OCI-LY1 (cell line): ENCODE measurements at regions not wholly inside any gene's neighbourhood (a gene's known extent, or its start where the extent isn't known, plus 50 kb on each side); places are given as distances from the start of the nearest gene placed in this dataset.

Experiments
- H2AFZ ChIP-seq: fragments of 200-600 bp; sonication (generic), shearing (Covaris generic); 2 replicates; pipeline ENCODE4 v1.6.0; 2014; ENCODE audit warnings: antibody characterized with exemption, mild to moderate bottlenecking, low read length
- H3F3A ChIP-seq: fragments of 200-600 bp; sonication (generic), shearing (Covaris generic); 2 replicates; pipeline ENCODE4 v1.6.0; 2014; ENCODE audit warnings: mild to moderate bottlenecking, antibody characterized with exemption, low read length, moderate library complexity; ENCODE audit not compliant: insufficient read depth
- H3K27ac ChIP-seq: fragments of 200-600 bp; sonication (generic); 2 replicates; pipeline ENCODE4 v1.5.1; 2014; ENCODE audit warnings: low read length, mixed run types, mild to moderate bottlenecking, low read depth; ENCODE audit not compliant: poor library complexity, severe bottlenecking
- H3K27me3 ChIP-seq: fragments of 200-600 bp; sonication (generic); 2 replicates; pipeline ENCODE4 v1.6.0; 2014; ENCODE audit warnings: antibody characterized with exemption, mild to moderate bottlenecking, low read length, moderate library complexity; ENCODE audit not compliant: insufficient read depth
- H3K36me3 ChIP-seq: fragments of 200-600 bp; sonication (generic); 2 replicates; pipeline ENCODE4 v1.6.1; 2014; ENCODE audit warnings: mild to moderate bottlenecking, antibody characterized with exemption, low read length, moderate library complexity, mixed read lengths; ENCODE audit not compliant: insufficient read depth
- H3K4me1 ChIP-seq: fragments of 200-600 bp; sonication (generic); 2 replicates; pipeline ENCODE4 v1.5.1; 2014; ENCODE audit warnings: mild to moderate bottlenecking, low read length, moderate library complexity; ENCODE audit not compliant: insufficient read depth, severe bottlenecking
- H3K4me2 ChIP-seq: fragments of 200-600 bp; sonication (generic), shearing (Covaris generic); 2 replicates; pipeline ENCODE4 v1.6.1; 2014; ENCODE audit warnings: low read length
- H3K4me3 ChIP-seq: fragments of 200-600 bp; sonication (generic); 2 replicates; pipeline ENCODE4 v1.5.1; 2014; ENCODE audit warnings: low read length, low read depth, mild to moderate bottlenecking, mixed read lengths; ENCODE audit not compliant: poor library complexity, severe bottlenecking
- H3K79me2 ChIP-seq: fragments of 200-600 bp; shearing (Covaris generic); 2 replicates; pipeline ENCODE4 v1.6.1; 2016; ENCODE audit warnings: mixed run types, low read length, mixed read lengths; ENCODE audit not compliant: insufficient read depth
- H3K9ac ChIP-seq: fragments of 200-600 bp; sonication (generic), shearing (Covaris generic); 2 replicates; pipeline ENCODE4 v1.6.1; 2014; ENCODE audit warnings: mild to moderate bottlenecking, low read length, mixed read lengths
- H3K9me2 ChIP-seq: fragments of 200-600 bp; sonication (generic), shearing (Covaris generic); 2 replicates; pipeline ENCODE4 v1.6.1; 2014; ENCODE audit warnings: low read depth, mild to moderate bottlenecking, low read length, mixed read lengths
- H3K9me3 ChIP-seq: fragments of 200-600 bp; shearing (Covaris generic); 2 replicates; pipeline ENCODE4 v1.6.1; 2014; ENCODE audit warnings: low read length, mixed read lengths
- H4K20me1 ChIP-seq: fragments of 200-600 bp; sonication (generic), shearing (Covaris generic); 2 replicates; pipeline ENCODE4 v1.6.0; 2016; ENCODE audit warnings: mild to moderate bottlenecking, low read length; ENCODE audit not compliant: insufficient read depth
- CTCF ChIP-seq: fragments of 200-600 bp; sonication (generic), shearing (Covaris generic); IDR thresholded peaks from 2 replicates; pipeline ENCODE4 v1.5.1; 2017; ENCODE audit warnings: mild to moderate bottlenecking, antibody characterized with exemption, low read length, moderate library complexity, mixed read lengths
- EZH2 ChIP-seq: fragments of 200-600 bp; sonication (generic), shearing (Covaris generic); IDR thresholded peaks from 2 replicates; pipeline ENCODE4 v1.8.0; 2017; ENCODE audit warnings: borderline replicate concordance, mixed run types, mild to moderate bottlenecking, antibody characterized with exemption, low read length, moderate library complexity, mixed read lengths

- H2AFZ ChIP-seq, result no peak overlapping the region
- peak overlapping the region; percentile 37; the same call in 1 of the 2 replicates for H3K9ac ChIP-seq
- H3K9me2 ChIP-seq, result no peaks in the 10 kb centered on the region
- peaks cover 44% of the 10 kb centered on the region for H3K4me1 ChIP-seq
- H3K79me2 ChIP-seq, result no peaks in the 10 kb centered on the region
- peak overlapping the region; percentile 46 for H3K4me2 ChIP-seq
- peak overlapping the region; percentile 93 for H3K27ac ChIP-seq
- H3K4me3 ChIP-seq, result no peak overlapping the region
- H3K36me3 ChIP-seq, result no peaks in the 10 kb centered on the region
- no peaks in the 10 kb centered on the region for H3K27me3 ChIP-seq
- TF ChIP-seq EZH2 (no peak), CTCF (no peak)
- no peaks in the 10 kb centered on the region for H4K20me1 ChIP-seq
- H3K9me3 ChIP-seq, result peaks cover 4% of the 10 kb centered on the region; the same call in 1 of the 2 replicates
- no peaks in the 10 kb centered on the region for H3F3A ChIP-seq
Observed at GRCh38 chr4:152079543-152080293, 318.9 kb upstream of the GATB start.

- Histone ChIP-seq H2AFZ (no peak overlapping the region), H3K4me1 (peaks cover 50% of the 10 kb centered on the region), H3K4me3 (no peak overlapping the region), H3K27ac (peak overlapping the region; percentile 93), H3K27me3 (no peaks in the 10 kb centered on the region), H4K20me1 (no peaks in the 10 kb centered on the region), H3K4me2 (peak overlapping the region; percentile 46), H3K9ac (peak overlapping the region; percentile 20; the same call in 1 of the 2 replicates), H3F3A (no peaks in the 10 kb centered on the region), H3K36me3 (no peaks in the 10 kb centered on the region), H3K9me2 (no peaks in the 10 kb centered on the region), H3K79me2 (no peaks in the 10 kb centered on the region), H3K9me3 (peaks cover 4% of the 10 kb centered on the region; the same call in 1 of the 2 replicates)
- TF ChIP-seq EZH2 (no peak), CTCF (no peak)
Observed at GRCh38 chr4:152079079-152079478, 318.3 kb upstream of the GATB start.

- Histone ChIP-seq H3K9ac (no peak overlapping the region), H3K9me2 (no peaks in the 10 kb centered on the region), H3K4me3 (no peak overlapping the region), H3K27me3 (no peaks in the 10 kb centered on the region), H2AFZ (no peak overlapping the region), H3F3A (no peaks in the 10 kb centered on the region), H3K4me1 (peaks cover 61% of the 10 kb centered on the region), H4K20me1 (no peaks in the 10 kb centered on the region), H3K79me2 (no peaks in the 10 kb centered on the region), H3K4me2 (no peak overlapping the region), H3K9me3 (peaks cover 4% of the 10 kb centered on the region; the same call in 1 of the 2 replicates), H3K36me3 (no peaks in the 10 kb centered on the region), H3K27ac (peak overlapping the region; percentile 24)
- TF ChIP-seq EZH2 (no peak), CTCF (no peak)
Observed at GRCh38 chr4:152077582-152077981, 316.8 kb upstream of the GATB start.
